ENCODE measurements at regions not wholly inside any gene's neighbourhood (a gene's known extent, or its start where the extent isn't known, plus 50 kb on each side); places are given as distances from the start of the nearest gene placed in this dataset.

DNA sequence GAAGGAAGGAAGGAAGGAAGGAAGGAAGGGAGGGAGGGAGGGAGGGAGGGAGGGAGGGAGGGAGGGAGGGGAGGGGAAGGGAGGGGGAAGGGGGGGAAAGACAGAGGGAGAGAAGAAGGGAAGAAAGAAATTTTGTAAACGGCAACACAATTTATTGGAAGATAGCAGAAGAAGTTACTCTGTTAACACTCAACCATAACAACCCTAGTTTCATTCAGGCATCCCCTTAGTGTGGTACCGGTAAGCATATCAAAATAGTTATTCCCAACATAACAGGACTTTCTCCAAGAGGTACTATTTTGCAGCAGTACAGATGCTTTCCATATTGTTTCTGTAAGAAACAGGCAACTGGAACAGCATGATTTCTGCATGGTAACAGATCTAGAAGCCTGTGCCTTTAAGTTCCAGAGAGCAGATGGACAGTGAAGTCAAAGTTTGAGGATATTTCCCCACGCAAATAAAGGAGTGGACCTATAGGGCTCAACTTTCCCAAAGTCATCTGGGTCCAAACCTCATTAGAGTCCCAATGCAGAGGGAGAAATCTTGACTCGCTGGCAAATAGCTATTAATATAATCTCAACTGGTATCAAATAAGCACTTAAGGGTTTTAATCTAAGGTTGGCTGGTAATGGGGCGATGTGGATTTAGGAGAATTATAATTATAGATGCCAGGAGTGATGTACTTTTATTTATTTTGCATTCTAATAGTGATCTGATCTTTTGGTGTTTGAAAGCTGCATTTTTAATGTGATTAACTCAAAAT, 69.4 kb downstream of the TENT5A start:
- TF ChIP-seq, protein P1, sequence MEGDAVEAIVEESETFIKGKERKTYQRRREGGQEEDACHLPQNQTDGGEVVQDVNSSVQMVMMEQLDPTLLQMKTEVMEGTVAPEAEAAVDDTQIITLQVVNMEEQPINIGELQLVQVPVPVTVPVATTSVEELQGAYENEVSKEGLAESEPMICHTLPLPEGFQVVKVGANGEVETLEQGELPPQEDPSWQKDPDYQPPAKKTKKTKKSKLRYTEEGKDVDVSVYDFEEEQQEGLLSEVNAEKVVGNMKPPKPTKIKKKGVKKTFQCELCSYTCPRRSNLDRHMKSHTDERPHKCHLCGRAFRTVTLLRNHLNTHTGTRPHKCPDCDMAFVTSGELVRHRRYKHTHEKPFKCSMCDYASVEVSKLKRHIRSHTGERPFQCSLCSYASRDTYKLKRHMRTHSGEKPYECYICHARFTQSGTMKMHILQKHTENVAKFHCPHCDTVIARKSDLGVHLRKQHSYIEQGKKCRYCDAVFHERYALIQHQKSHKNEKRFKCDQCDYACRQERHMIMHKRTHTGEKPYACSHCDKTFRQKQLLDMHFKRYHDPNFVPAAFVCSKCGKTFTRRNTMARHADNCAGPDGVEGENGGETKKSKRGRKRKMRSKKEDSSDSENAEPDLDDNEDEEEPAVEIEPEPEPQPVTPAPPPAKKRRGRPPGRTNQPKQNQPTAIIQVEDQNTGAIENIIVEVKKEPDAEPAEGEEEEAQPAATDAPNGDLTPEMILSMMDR (IDR thresholded peaks at IDR 0.05; ENCODE audit: low read length) = no peak
- TF ChIP-seq EZH2 (IDR thresholded peaks at IDR 0.05; ENCODE audit: borderline replicate concordance, low read length) = no peak

Measured in OCI-LY1 (cell line).